HepG2 (cell line): ENCODE measurements at regions not wholly inside any gene's neighbourhood (a gene's known extent, or its start where the extent isn't known, plus 50 kb on each side); places are given as distances from the start of the nearest gene placed in this dataset.

Experiments used
- IRF2 ChIP-seq: IDR thresholded peaks from 2 replicates; pipeline ENCODE4 v1.6.1; 2018; ENCODE audit warnings: missing genetic modification reagents, missing compliant biosample characterization
- RAD51 ChIP-seq: fragments of 450-650 bp; IDR thresholded peaks from 2 replicates; pipeline ENCODE4 v1.6.1; 2016; ENCODE audit warnings: borderline replicate concordance
- REXO4 ChIP-seq: sonication (generic); formaldehyde crosslinking; IDR thresholded peaks from 2 replicates; pipeline ENCODE4 v1.8.0; 2022; ENCODE audit warnings: missing genetic modification reagents, mild to moderate bottlenecking, borderline replicate concordance
- SP1 ChIP-seq, 2 experiments: fragments of 450-650 bp in 1 of 2; sonication (generic) in 1 of 2; formaldehyde crosslinking in 1 of 2; IDR thresholded peaks; 2 replicates each; pipeline versions ENCODE4 v1.4.0 to v1.6.1; 2016 to 2020; ENCODE audit warnings: missing genetic modification reagents in 1 of 2
- SP2 ChIP-seq: sonication (generic); formaldehyde crosslinking; IDR thresholded peaks from 2 replicates; pipeline ENCODE4 v1.5.1; 2020; ENCODE audit warnings: mild to moderate bottlenecking, missing genetic modification reagents
- ZFX ChIP-seq: sonication (generic); formaldehyde crosslinking; IDR thresholded peaks from 2 replicates; pipeline ENCODE4 v1.4.0; 2020; ENCODE audit warnings: mild to moderate bottlenecking, low read depth, missing genetic modification reagents, moderate library complexity
- ZNF773 ChIP-seq: sonication (generic); formaldehyde crosslinking; IDR thresholded peaks from 2 replicates; pipeline ENCODE4 v1.4.0; 2020; ENCODE audit warnings: missing genetic modification reagents, borderline replicate concordance
- TF ChIP-seq, protein P1 (sequence below): sonication (generic); formaldehyde crosslinking; conservative IDR thresholded peaks from 2 replicates; pipeline ENCODE4 v1.8.1; 2023; ENCODE audit warnings: missing genetic modification reagents

DNA sequence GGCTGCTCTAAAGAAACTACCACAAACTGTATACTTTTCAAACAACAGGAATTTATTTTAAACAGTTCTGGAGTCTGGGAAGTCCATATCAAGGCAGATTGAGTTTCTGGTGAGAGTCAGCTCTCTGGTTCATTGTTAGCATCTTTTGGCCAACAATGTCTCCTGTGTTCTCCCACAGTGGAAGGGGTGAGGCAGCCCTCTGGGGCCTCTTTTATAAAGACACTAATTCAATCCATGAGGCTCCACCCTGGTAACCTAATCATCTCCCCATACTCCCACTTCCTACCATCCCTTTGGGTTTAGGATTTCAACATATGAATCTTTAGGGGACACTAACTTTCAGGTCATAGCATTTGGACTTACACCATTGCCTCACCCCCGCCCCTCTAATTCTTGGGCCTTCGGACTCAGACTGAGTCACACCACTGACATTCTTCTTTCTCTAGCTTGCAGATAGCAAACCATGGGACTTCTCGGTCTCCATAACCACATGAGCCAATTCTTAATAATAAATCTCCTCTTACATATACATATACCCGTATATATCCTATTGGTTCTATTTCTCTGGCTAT lies 64.3 kb upstream of the ANTXRL start:
- TF ChIP-seq, protein P1, sequence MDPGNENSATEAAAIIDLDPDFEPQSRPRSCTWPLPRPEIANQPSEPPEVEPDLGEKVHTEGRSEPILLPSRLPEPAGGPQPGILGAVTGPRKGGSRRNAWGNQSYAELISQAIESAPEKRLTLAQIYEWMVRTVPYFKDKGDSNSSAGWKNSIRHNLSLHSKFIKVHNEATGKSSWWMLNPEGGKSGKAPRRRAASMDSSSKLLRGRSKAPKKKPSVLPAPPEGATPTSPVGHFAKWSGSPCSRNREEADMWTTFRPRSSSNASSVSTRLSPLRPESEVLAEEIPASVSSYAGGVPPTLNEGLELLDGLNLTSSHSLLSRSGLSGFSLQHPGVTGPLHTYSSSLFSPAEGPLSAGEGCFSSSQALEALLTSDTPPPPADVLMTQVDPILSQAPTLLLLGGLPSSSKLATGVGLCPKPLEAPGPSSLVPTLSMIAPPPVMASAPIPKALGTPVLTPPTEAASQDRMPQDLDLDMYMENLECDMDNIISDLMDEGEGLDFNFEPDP (CRISPR knock-in tag) = no peak
- no peak for TF ChIP-seq RAD51
- no peak for TF ChIP-seq ZNF773 (CRISPR knock-in tag)
- TF ChIP-seq REXO4 (CRISPR knock-in tag) = no peak
- no peak for TF ChIP-seq SP1 (IDR thresholded peaks at IDR 0.05)
- no peak for TF ChIP-seq SP1 (CRISPR knock-in tag; IDR thresholded peaks at IDR 0.05)
- no peak for TF ChIP-seq ZFX (CRISPR knock-in tag)
- no peak for TF ChIP-seq SP2
- no peak for TF ChIP-seq IRF2 (CRISPR knock-in tag)
